Spleen (tissue), 7 donors: ENCODE measurements at regions not wholly inside any gene's neighbourhood (a gene's known extent, or its start where the extent isn't known, plus 50 kb on each side); places are given as distances from the start of the nearest gene placed in this dataset.

Experiments
- CTCF ChIP-seq, 11 experiments: fragments of 200-600 bp in 7 of 11; fragments of 450-650 bp in 4 of 11; sonication (generic) in 4 of 11; IDR thresholded peaks in 8 of 11; conservative IDR thresholded peaks in 3 of 11; 1 replicate in 7 of 11; 2 replicates in 4 of 11; pipeline versions ENCODE4 v1.4.0 to v1.8.0; 2016 to 2021; ENCODE audit warnings: antibody characterized with exemption in 11 of 11, inconsistent platforms in 4 of 11, mild to moderate bottlenecking in 1 of 11
- POLR2A ChIP-seq, 3 donors: fragments of 450-650 bp; IDR thresholded peaks; one replicate each; pipeline ENCODE4 v1.5.1; 2017; ENCODE audit warnings: antibody characterized with exemption in 3 of 3, mild to moderate bottlenecking in 1 of 3
- donor health status: DM: no; HTN: no; CAD: no; lungs with moderate emphysema.
- donor health status: DM: no; HTN: no; CAD: no.
- donor health status: DM: no; HTN: no; CAD: no.

- no peak for TF ChIP-seq CTCF (IDR thresholded peaks at IDR 0.05 in 8 of 11, conservative IDR thresholded peaks at IDR 0.05 in 3 of 11)
- TF ChIP-seq POLR2A (IDR thresholded peaks at IDR 0.05): no peak
Observed at GRCh38 chr7:131964203-131964602, 407.8 kb upstream of the PODXL start.
